Epithelial cell of proximal tubule (primary cell): ENCODE measurements at regions not wholly inside any gene's neighbourhood (a gene's known extent, or its start where the extent isn't known, plus 50 kb on each side); places are given as distances from the start of the nearest gene placed in this dataset.
"Not testable (repeated sequence)": the region's sequence is repeated elsewhere in the genome, so short reads cannot be mapped to it uniquely, and the experiment has no call there.

Experiments
- DNase-seq: peaks from one replicate; pipeline ENCODE4 v3.0.0-alpha.2; 2011; ENCODE audit warnings: low read depth
- H3K4me3 ChIP-seq: 2 replicates; pipeline ENCODE4 v1.5.1; 2011; ENCODE audit warnings: low read depth, mild to moderate bottlenecking, low read length
- CTCF ChIP-seq: conservative IDR thresholded peaks from 2 replicates; pipeline ENCODE4 v1.5.1; 2012; ENCODE audit warnings: low read depth, mild to moderate bottlenecking, low read length

DNA sequence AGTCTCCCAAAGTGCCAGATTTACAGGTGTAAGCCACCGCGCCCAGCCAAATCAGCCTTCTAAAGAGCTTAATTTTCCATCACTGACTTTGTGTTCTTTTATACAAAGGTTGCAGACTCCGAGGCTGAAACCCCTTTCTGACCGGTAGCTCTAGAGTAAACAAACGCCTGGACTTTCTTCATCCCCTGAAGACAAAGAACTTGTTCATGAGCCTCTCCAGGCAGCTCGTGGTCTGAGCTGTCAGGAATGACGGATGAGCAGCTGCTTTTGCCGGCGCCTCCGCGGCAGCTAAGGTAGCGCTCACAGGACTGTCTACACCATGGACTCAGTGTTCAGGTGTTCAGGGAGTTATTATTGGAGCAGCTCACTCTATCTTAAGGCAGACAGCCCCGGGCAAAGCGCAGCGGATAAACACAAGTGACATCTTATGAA is 128.5 kb upstream of the ERRFI1 start:
- no peak for TF ChIP-seq CTCF
- no peak overlapping the region for H3K4me3 ChIP-seq
- DNase-seq: no peak

- DNase-seq: no peak
- no peak for TF ChIP-seq CTCF
These were observed 127.9 kb upstream of the ERRFI1 start for GRCh38 chr1:8153961-8154360.

GRCh38 chr1:8152731-8153702 is 126.9 kb upstream of the ERRFI1 start:
- no peak overlapping the region for H3K4me3 ChIP-seq
- no peak for DNase-seq
- TF ChIP-seq CTCF: no peak

More at GRCh38 chr1:8153961-8154360, 127.9 kb upstream of the ERRFI1 start:
- H3K4me3 ChIP-seq: no peak overlapping the region

GRCh38 chr1:8151647-8152046 is 125.5 kb upstream of the ERRFI1 start:
- TF ChIP-seq CTCF: no peak
- H3K4me3 ChIP-seq: no peak overlapping the region
- DNase-seq: no peak

GRCh38 chr1:8149756-8150155 is 123.6 kb upstream of the ERRFI1 start:
- not testable (repeated sequence) for H3K4me3 ChIP-seq, DNase-seq

DNA sequence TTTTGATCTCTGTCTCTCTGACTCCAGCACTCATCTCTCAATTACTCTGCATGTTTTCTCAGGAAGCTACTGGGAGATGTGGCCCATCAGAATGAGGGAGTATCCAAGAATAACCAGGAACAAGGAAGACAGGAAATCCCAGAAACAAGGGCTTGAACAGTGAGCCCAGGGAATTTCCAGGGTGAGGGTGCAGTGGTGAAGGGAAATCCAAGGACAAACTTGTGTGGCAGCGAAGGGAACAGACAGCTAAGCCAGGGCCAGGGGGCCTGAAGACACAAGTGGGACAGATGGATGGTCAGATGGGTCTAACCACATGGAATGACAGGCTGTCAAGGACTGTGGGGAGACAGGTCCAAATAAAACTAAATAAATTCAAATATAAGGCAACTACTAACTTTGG is 121.8 kb upstream of the ERRFI1 start:
- no peak for TF ChIP-seq CTCF
- DNase-seq: peak; percentile 12
- no peak overlapping the region for H3K4me3 ChIP-seq

DNA sequence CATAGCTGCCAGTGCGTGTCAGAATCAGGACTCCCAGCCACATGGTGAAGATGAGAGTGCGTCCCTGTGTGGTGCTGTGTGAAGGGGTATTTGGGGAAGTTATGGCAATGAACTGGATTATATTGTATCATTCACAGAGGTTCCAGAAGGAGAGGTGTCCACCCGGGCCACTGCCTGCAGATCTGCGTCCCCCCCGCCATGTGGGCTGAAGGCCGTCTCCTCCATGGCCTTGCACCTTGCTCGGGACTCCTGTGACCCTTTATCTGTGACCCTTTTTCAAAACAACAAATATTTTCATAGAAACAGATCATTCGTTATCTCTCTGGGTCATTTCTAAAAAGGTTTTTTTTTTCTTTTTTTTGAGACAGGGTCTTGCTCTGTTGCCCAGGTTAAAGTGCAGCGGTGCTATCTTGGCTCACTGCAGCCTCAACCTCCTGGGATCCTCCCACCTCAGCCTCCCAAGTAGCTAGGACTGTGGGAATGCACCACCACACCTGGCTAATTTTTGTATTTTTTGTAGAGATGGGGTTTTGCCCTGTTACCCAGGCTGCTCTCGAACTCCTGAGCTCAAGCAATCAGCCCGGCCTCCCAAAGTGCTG is 120.2 kb upstream of the ERRFI1 start:
- TF ChIP-seq CTCF: no peak
- DNase-seq: no peak

More for the DNA sequence above, 120.2 kb upstream of the ERRFI1 start:
- H3K4me3 ChIP-seq: no peak overlapping the region
